Keratinocyte (primary cell): ENCODE measurements at regions not wholly inside any gene's neighbourhood (a gene's known extent, or its start where the extent isn't known, plus 50 kb on each side); places are given as distances from the start of the nearest gene placed in this dataset.
A peak's percentile ranks its signal among the peaks of the same experiment; 100 is the strongest.

Experiments used
- DNase-seq: peaks from one replicate; pipeline ENCODE4 v3.0.0-alpha.2; 2011; ENCODE audit warnings: low read depth, missing footprints, low spot score
- FAIRE-seq: peaks from 2 replicates; lab custom pipeline; 2011; peaks lifted over from hg19 to GRCh38; lab: Jason Lieb, UNC
- H2AFZ ChIP-seq: 2 replicates; pipeline ENCODE4 v1.6.0; 2012; ENCODE audit warnings: low read length, control low read depth, inconsistent platforms; ENCODE audit not compliant: control insufficient read depth
- H3K27ac ChIP-seq: 2 replicates; pipeline ENCODE4 v1.5.1; 2011; ENCODE audit warnings: low read length; ENCODE audit not compliant: control insufficient read depth, insufficient read depth
- H3K27me3 ChIP-seq: 3 replicates; pipeline ENCODE4 v1.6.0; 2011; ENCODE audit warnings: low read length; ENCODE audit not compliant: control insufficient read depth, insufficient read depth; ENCODE audit errors: extremely low read depth
- H3K36me3 ChIP-seq, 2 experiments: 2 replicates in 1 of 2; 3 replicates in 1 of 2; pipeline ENCODE4 v1.5.1; 2011; ENCODE audit warnings: low read length in 2 of 2, mild to moderate bottlenecking in 1 of 2; ENCODE audit not compliant: control insufficient read depth in 2 of 2, insufficient read depth in 2 of 2; ENCODE audit errors: extremely low read depth in 1 of 2
- H3K4me1 ChIP-seq: 3 replicates; pipeline ENCODE4 v1.5.1; 2011; ENCODE audit warnings: low read length; ENCODE audit not compliant: control insufficient read depth, insufficient read depth; ENCODE audit errors: extremely low read depth
- H3K4me2 ChIP-seq: 3 replicates; pipeline ENCODE4 v1.6.0; 2011; ENCODE audit warnings: low read depth, low read length; ENCODE audit not compliant: control insufficient read depth, insufficient read depth; ENCODE audit errors: extremely low read depth
- H3K4me3 ChIP-seq, 3 experiments: fragments of 200-600 bp in 1 of 3; sonication (generic) in 1 of 3; 2 replicates in 2 of 3; 3 replicates in 1 of 3; pipeline ENCODE4 v1.5.1; 2011 to 2016; ENCODE audit warnings: low read length in 3 of 3, mild to moderate bottlenecking in 3 of 3, control low read depth in 2 of 3, inconsistent platforms in 1 of 3, low read depth in 1 of 3, mixed read lengths in 1 of 3, mixed run types in 1 of 3, moderate library complexity in 1 of 3; ENCODE audit not compliant: control insufficient read depth in 2 of 3, insufficient read depth in 2 of 3; ENCODE audit errors: extremely low read depth in 1 of 3
- H3K79me2 ChIP-seq: 2 replicates; pipeline ENCODE4 v1.6.0; 2012; ENCODE audit warnings: low read length; ENCODE audit not compliant: control insufficient read depth, insufficient read depth
- H3K9ac ChIP-seq: 3 replicates; pipeline ENCODE4 v1.6.0; 2011; ENCODE audit warnings: low read length; ENCODE audit not compliant: control insufficient read depth, insufficient read depth; ENCODE audit errors: extremely low read depth
- H3K9me1 ChIP-seq: 3 replicates; pipeline ENCODE4 v1.6.0; 2011; ENCODE audit warnings: low read length; ENCODE audit not compliant: control insufficient read depth, insufficient read depth; ENCODE audit errors: extremely low read depth
- H3K9me3 ChIP-seq: 2 replicates; pipeline ENCODE4 v1.5.1; 2012; ENCODE audit warnings: low read depth, low read length; ENCODE audit not compliant: control insufficient read depth
- H4K20me1 ChIP-seq: 3 replicates; pipeline ENCODE4 v1.6.0; 2011; ENCODE audit warnings: low read length; ENCODE audit not compliant: control insufficient read depth, insufficient read depth; ENCODE audit errors: extremely low read depth
- EZH2 ChIP-seq: IDR thresholded peaks from one replicate; pipeline ENCODE4 v1.6.1; 2012; ENCODE audit warnings: inconsistent platforms, mild to moderate bottlenecking, low read length, moderate library complexity
- dilution Hi-C: fragments of 300-500 bp; cut with MboI; formaldehyde crosslinking; loops from one replicate; pipeline ENCODE4 v1.7.0; 2020; ENCODE audit warnings: low sequenced_read_pairs; ENCODE audit not compliant: extremely low pct_ligation_motif_present
- TF ChIP-seq, protein P1 (sequence below), 3 experiments: IDR thresholded peaks in 1 of 3; conservative IDR thresholded peaks in 1 of 3; optimal IDR thresholded peaks in 1 of 3; 2 replicates in 2 of 3; 3 replicates in 1 of 3; pipeline versions ENCODE3 to v1.5.1; 2011; ENCODE audit warnings: low read length in 3 of 3, mild to moderate bottlenecking in 3 of 3, moderate library complexity in 2 of 3, control low read depth in 1 of 3, inconsistent platforms in 1 of 3; ENCODE audit not compliant: insufficient read depth in 2 of 3; ENCODE audit errors: extremely low read depth in 1 of 3

DNA sequence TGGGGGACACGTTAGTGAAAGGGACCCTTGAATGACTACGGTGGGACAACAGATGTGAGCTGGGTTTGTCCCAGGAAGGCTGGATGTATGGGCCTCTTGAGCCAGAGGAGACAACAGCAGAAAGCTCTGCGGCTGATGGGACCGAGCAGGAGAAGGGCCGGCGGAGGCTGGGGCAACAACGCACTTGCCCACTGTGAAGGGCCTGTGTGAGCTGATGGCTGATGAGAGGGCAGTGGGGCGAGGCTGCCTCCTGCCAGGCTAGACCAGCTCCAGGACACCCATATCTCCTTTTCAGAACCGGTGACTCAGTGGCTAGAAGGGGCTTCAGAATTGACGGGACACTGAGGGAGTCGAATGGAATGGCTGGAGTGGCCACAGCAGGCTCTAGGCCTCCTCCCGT is 250.1 kb downstream of the SEC14L1 start:
- Histone ChIP-seq H3K36me3 (peaks cover 3 to 30% of the 10 kb centered on the region in 2 experiments), H3K4me2 (peak overlapping the region; percentile 64)
- no peak for FAIRE-seq

DNA sequence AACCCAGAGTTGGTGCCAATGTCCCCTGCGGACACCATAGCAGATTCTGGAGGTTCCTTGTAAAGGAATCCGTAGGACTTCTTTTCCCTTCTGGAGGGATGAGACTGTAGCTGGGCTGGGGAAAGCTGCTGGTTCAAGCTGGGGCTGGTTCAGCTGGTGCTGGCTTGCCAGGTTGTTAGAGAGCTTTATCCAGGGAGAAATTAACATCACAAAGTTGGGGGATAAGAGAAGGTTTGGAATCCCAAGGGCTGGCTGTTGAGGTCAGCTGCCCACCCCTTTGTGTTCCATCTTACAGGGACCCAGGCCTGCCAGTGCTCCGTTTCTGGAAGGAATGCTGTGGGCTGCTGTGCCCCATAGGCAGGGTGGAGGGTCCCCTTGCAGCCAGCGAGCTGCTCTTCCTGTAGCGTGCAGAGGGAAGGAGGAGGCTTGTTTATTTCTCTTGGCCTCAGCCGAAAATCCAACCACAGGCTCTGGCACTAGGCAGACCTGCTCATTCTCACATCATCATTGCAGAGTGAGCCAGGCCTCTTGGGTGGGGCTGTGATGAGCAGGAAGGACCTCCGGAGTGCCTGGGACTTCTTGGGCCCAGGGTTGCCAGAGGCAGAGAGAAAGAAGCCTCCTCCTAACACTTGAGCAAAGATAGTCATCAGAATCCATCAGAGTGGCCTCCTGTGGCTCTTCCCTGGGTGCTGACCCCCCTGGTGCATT is 251.1 kb downstream of the SEC14L1 start:
- H3K4me1 ChIP-seq: peaks cover 40% of the 10 kb centered on the region
- peaks cover 91% of the 10 kb centered on the region for H3K79me2 ChIP-seq
- peaks cover 8 to 36% of the 10 kb centered on the region in 2 experiments for H3K36me3 ChIP-seq
- peaks cover 16% of the 10 kb centered on the region for H3K9me1 ChIP-seq
- DNase-seq: no peak
- no peaks in the 10 kb centered on the region for H3K9me3 ChIP-seq
- peaks cover 63% of the 10 kb centered on the region for H4K20me1 ChIP-seq
- no peak overlapping the region for H3K4me3 ChIP-seq
- H3K27me3 ChIP-seq: no peaks in the 10 kb centered on the region
- H2AFZ ChIP-seq: no peak overlapping the region
- FAIRE-seq: peak; percentile 96
- TF ChIP-seq, protein P1, sequence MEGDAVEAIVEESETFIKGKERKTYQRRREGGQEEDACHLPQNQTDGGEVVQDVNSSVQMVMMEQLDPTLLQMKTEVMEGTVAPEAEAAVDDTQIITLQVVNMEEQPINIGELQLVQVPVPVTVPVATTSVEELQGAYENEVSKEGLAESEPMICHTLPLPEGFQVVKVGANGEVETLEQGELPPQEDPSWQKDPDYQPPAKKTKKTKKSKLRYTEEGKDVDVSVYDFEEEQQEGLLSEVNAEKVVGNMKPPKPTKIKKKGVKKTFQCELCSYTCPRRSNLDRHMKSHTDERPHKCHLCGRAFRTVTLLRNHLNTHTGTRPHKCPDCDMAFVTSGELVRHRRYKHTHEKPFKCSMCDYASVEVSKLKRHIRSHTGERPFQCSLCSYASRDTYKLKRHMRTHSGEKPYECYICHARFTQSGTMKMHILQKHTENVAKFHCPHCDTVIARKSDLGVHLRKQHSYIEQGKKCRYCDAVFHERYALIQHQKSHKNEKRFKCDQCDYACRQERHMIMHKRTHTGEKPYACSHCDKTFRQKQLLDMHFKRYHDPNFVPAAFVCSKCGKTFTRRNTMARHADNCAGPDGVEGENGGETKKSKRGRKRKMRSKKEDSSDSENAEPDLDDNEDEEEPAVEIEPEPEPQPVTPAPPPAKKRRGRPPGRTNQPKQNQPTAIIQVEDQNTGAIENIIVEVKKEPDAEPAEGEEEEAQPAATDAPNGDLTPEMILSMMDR (optimal IDR thresholded peaks at IDR 0.05 in 1 of 3, IDR thresholded peaks at IDR 0.05 in 1 of 3, conservative IDR thresholded peaks at IDR 0.05 in 1 of 3; ENCODE audit: extremely low read depth in 1 of 3, insufficient read depth in 2 of 3, low read length in 3 of 3): no peak
- no peak for TF ChIP-seq EZH2
- H3K27ac ChIP-seq: peak overlapping the region; percentile 72
- dilution Hi-C loops: no loop called here
- H3K4me2 ChIP-seq: peak overlapping the region; percentile 64
- peak overlapping the region; percentile 47 for H3K9ac ChIP-seq

More for the DNA sequence above, 250.1 kb downstream of the SEC14L1 start:
- peaks cover 91% of the 10 kb centered on the region for H3K79me2 ChIP-seq
- dilution Hi-C loops: no loop called here
- TF ChIP-seq EZH2: no peak
- TF ChIP-seq, protein P1 (optimal IDR thresholded peaks at IDR 0.05 in 1 of 3, IDR thresholded peaks at IDR 0.05 in 1 of 3, conservative IDR thresholded peaks at IDR 0.05 in 1 of 3; ENCODE audit: extremely low read depth in 1 of 3, insufficient read depth in 2 of 3, low read length in 3 of 3): no peak
- no peaks in the 10 kb centered on the region for H3K27me3 ChIP-seq
- peaks cover 16% of the 10 kb centered on the region for H3K9me1 ChIP-seq
- H3K4me1 ChIP-seq: peaks cover 40% of the 10 kb centered on the region
- H3K27ac ChIP-seq: peak overlapping the region; percentile 72
- DNase-seq: no peak
- H3K9ac ChIP-seq: peak overlapping the region; percentile 22
- no peaks in the 10 kb centered on the region for H3K9me3 ChIP-seq
- peaks cover 63% of the 10 kb centered on the region for H4K20me1 ChIP-seq
- H2AFZ ChIP-seq: no peak overlapping the region
- H3K4me3 ChIP-seq: no peak overlapping the region
